ENCODE measurements at regions not wholly inside any gene's neighbourhood (a gene's known extent, or its start where the extent isn't known, plus 50 kb on each side); places are given as distances from the start of the nearest gene placed in this dataset.

GRCh38 chr4:60089546-60090273 is 1110.4 kb upstream of the ADGRL3 start:
- TF ChIP-seq FOXM1 (IDR thresholded peaks at IDR 0.05; ENCODE audit: borderline replicate concordance, low read depth) (no peak), MAX (IDR thresholded peaks at IDR 0.05) (no peak)

Data from Ishikawa (cell line).